GM06990 (cell line): ENCODE measurements at regions not wholly inside any gene's neighbourhood (a gene's known extent, or its start where the extent isn't known, plus 50 kb on each side); places are given as distances from the start of the nearest gene placed in this dataset.

Experiments used
- DNase-seq: peaks from one replicate; pipeline ENCODE4 v3.0.0-alpha.2; 2011; ENCODE audit not compliant: insufficient read length; ENCODE audit errors: extremely low read depth
- H3K27me3 ChIP-seq: replicated peaks from 2 replicates; pipeline ENCODE4 v1.6.0; 2011; ENCODE audit warnings: low read length; ENCODE audit not compliant: control insufficient read depth, insufficient read depth
- H3K36me3 ChIP-seq: 2 replicates; pipeline ENCODE4 v1.5.1; 2011; ENCODE audit warnings: low read length; ENCODE audit not compliant: control insufficient read depth, insufficient read depth
- H3K4me3 ChIP-seq: replicated peaks from 2 replicates; pipeline ENCODE4 v1.5.1; 2011; ENCODE audit warnings: low read depth, mild to moderate bottlenecking, control low read depth, low read length
- TF ChIP-seq, protein P1 (sequence below): IDR thresholded peaks from 2 replicates; pipeline ENCODE4 v1.5.1; 2011; ENCODE audit warnings: low read length, control low read depth, mild to moderate bottlenecking, inconsistent platforms; ENCODE audit not compliant: insufficient read depth, poor library complexity, severe bottlenecking

DNA sequence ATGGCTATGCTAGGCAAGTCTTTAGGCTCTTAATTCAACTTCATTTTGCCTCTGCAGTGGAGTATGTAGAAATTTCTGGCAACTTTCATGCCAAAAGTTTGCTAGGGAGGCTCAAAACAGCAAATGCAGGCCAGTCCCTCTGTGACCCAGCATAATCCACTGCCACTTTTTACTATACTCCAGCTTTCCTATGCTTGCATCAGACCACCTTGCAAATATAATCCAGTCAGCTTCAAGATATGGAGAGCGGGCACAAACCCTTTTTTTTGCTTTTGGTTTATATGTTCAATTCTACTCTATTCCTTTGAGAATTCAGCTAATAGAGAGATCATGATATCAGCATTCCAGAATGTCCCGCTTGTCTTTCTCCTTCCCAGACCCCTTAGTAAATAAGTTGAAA, 192.0 kb upstream of the PABPC4L start:
- Histone ChIP-seq H3K4me3 (no peak overlapping the region), H3K36me3 (no peaks in the 10 kb centered on the region), H3K27me3 (no peaks in the 10 kb centered on the region)
- TF ChIP-seq, protein P1, sequence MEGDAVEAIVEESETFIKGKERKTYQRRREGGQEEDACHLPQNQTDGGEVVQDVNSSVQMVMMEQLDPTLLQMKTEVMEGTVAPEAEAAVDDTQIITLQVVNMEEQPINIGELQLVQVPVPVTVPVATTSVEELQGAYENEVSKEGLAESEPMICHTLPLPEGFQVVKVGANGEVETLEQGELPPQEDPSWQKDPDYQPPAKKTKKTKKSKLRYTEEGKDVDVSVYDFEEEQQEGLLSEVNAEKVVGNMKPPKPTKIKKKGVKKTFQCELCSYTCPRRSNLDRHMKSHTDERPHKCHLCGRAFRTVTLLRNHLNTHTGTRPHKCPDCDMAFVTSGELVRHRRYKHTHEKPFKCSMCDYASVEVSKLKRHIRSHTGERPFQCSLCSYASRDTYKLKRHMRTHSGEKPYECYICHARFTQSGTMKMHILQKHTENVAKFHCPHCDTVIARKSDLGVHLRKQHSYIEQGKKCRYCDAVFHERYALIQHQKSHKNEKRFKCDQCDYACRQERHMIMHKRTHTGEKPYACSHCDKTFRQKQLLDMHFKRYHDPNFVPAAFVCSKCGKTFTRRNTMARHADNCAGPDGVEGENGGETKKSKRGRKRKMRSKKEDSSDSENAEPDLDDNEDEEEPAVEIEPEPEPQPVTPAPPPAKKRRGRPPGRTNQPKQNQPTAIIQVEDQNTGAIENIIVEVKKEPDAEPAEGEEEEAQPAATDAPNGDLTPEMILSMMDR, result no peak
- DNase-seq, result no peak

DNA sequence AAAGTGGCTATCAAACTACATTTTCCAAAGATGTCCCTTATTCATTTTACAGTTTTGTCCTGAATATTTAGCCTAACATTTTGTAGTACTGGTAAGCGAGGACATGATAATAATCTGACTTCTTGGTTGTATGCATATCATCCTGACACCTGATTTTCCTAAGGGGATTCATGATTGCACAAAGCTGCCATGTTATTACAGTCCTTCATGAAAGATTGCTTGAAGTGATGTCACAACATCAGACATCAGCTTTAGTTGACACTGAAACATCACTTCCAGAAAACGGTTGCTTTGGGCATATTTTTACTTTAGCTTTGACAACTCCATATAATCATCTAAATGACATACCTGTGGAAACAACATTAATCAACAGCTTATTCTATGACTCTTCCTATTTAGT, 188.7 kb upstream of the PABPC4L start:
- no peak overlapping the region for H3K4me3 ChIP-seq
- no peaks in the 10 kb centered on the region for H3K27me3 ChIP-seq
- TF ChIP-seq, protein P1, result no peak
- DNase-seq, result no peak
- no peaks in the 10 kb centered on the region for H3K36me3 ChIP-seq

DNA sequence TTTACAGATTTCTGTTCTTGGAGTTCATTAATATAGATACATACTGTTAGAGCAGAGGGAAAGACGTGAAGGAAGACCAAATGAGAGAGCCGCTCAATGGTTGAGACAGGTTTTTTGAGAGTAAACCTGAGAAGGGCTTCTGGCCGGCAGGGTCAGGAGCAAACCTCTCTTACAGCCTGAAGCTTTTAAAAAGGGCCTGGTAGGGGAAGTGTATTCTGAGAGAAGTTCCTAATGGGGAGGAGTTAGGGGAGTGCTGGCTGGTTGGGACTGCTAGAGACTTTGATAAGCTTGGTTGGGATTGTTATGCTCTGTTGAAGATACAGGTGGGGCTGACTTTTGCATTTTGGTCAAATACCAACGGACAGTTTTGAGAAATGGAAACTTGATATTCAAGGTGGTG, 186.8 kb upstream of the PABPC4L start:
- TF ChIP-seq, protein P1, result no peak
- no peak for DNase-seq
- Histone ChIP-seq H3K27me3 (no peaks in the 10 kb centered on the region), H3K4me3 (no peak overlapping the region), H3K36me3 (no peaks in the 10 kb centered on the region)

DNA sequence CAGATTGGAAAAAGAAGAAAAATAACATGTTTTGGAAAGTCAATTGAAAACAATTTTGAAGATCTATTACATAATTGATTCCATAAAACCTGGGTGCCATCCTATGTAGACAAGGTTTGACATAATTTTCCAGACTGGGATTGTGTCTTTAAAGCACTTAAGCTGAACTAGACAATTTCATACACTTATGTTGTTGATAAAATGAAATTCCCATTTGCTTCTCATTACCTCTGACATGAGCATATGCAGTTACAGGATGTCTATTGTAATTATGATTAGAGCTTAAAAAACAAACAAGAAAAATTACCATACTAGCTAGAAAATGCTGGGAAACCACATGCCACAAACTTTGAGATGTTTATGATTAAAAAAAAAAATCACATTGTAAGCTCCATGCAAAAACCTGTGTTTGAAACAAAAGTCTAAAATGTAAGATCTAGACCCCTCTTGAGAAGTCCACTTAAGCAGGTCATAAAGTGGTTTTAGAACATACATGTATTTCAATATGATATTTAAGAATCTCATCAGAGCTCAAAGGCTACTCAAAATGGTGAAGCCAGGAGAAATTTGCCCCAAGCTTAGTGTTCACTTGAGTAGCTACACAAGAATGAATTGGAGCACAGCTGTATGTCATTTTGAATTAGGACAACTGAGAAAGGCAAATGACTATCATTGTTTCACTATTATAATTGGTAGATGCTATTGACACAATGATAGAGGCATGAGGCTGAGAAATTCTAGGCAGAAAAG, 181.1 kb upstream of the PABPC4L start:
- TF ChIP-seq, protein P1, result no peak
- H3K27me3 ChIP-seq, result no peaks in the 10 kb centered on the region
- DNase-seq, result no peak
- H3K36me3 ChIP-seq, result no peaks in the 10 kb centered on the region
- no peak overlapping the region for H3K4me3 ChIP-seq

DNA sequence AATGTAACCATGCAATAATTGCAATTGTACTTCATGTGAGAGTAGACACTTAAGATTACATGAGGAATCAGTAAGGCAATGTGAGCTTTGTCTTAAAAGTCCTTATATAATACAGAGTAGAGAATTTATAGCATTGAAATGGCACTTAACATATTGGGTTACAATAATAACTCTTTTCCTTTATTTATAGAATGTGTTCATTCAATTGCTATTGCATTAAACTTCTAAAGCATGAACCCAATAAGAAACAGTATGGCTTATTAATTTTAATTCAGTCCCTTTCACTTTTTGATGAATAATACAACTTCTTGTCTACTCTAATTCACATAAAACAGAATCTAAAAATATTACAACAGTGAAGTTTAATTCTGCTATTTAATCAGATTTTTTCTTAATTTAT, 174.2 kb upstream of the PABPC4L start:
- H3K4me3 ChIP-seq, result no peak overlapping the region
- DNase-seq, result no peak
- H3K36me3 ChIP-seq, result no peaks in the 10 kb centered on the region
- no peaks in the 10 kb centered on the region for H3K27me3 ChIP-seq
- TF ChIP-seq, protein P1, result no peak

DNA sequence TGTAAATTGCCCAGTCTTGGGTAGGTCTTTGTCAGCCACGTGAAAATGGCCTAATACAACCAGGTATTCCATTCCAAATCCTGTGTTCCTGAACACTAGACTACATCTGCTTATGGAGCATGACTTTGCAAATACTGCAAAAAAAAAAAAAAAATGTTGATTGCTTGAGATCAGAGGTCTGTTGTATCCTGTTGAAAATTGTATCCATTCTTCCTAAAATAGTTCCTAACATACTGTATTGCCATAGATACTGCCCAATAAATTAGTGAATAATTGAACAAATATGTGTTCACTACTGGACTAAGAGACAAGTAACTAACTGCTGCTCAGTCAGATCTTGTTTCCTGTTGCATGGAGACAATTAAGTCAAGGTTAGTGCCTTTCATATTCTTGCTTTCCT, 164.3 kb upstream of the PABPC4L start:
- Histone ChIP-seq H3K27me3 (no peaks in the 10 kb centered on the region), H3K36me3 (no peaks in the 10 kb centered on the region), H3K4me3 (no peak overlapping the region)
- DNase-seq, result no peak
- TF ChIP-seq, protein P1, result no peak
